ENCODE measurements at regions not wholly inside any gene's neighbourhood (a gene's known extent, or its start where the extent isn't known, plus 50 kb on each side); places are given as distances from the start of the nearest gene placed in this dataset.

DNA sequence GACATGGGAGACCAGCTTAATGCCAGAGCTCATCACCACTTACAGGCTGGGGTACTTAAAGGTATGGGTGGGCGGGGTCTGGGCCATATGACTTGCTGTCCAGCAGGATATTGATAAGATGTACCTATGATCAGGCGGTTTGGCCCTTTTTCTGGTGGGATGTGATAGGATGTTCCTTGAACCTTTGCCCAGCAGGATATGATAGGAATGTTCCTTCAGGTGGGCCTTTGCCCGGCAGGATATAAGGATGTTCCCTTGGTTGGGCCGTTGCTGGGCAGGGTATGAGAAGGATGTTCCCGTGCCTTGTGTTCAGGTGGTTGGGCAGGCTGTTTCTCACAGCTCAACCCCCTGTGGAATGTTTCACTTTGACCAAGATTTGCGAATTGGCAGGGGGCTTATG, 187.2 kb upstream of the CXCL12 start:
- TF ChIP-seq, protein P1, sequence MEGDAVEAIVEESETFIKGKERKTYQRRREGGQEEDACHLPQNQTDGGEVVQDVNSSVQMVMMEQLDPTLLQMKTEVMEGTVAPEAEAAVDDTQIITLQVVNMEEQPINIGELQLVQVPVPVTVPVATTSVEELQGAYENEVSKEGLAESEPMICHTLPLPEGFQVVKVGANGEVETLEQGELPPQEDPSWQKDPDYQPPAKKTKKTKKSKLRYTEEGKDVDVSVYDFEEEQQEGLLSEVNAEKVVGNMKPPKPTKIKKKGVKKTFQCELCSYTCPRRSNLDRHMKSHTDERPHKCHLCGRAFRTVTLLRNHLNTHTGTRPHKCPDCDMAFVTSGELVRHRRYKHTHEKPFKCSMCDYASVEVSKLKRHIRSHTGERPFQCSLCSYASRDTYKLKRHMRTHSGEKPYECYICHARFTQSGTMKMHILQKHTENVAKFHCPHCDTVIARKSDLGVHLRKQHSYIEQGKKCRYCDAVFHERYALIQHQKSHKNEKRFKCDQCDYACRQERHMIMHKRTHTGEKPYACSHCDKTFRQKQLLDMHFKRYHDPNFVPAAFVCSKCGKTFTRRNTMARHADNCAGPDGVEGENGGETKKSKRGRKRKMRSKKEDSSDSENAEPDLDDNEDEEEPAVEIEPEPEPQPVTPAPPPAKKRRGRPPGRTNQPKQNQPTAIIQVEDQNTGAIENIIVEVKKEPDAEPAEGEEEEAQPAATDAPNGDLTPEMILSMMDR (IDR thresholded peaks at IDR 0.05 in 8 of 11, conservative IDR thresholded peaks at IDR 0.05 in 3 of 11), result no peak
- no peak for TF ChIP-seq POLR2A (IDR thresholded peaks at IDR 0.05)

Data from spleen (tissue), 7 donors.